MG63 (cell line): ENCODE measurements at regions not wholly inside any gene's neighbourhood (a gene's known extent, or its start where the extent isn't known, plus 50 kb on each side); places are given as distances from the start of the nearest gene placed in this dataset.
A peak's percentile ranks its signal among the peaks of the same experiment; 100 is the strongest.

Source experiments
- DNase-seq: peaks from one replicate; pipeline ENCODE4 v3.0.0-alpha.2; 2020
- H3K27me3 ChIP-seq: fragments of 250-450 bp; sonication (Bioruptor Pico); 2 replicates; pipeline ENCODE4 v1.5.1; 2020; ENCODE audit warnings: mild to moderate bottlenecking, moderate library complexity
- H3K36me3 ChIP-seq: fragments of 250-450 bp; sonication (Bioruptor Pico); 2 replicates; pipeline ENCODE4 v1.5.1; 2020; ENCODE audit warnings: mild to moderate bottlenecking, moderate library complexity
- H3K4me3 ChIP-seq: fragments of 250-450 bp; sonication (Bioruptor Pico); 2 replicates; pipeline ENCODE4 v1.5.1; 2020; ENCODE audit warnings: mild to moderate bottlenecking, moderate library complexity
- H3K9me3 ChIP-seq: fragments of 250-450 bp; sonication (Bioruptor Pico); 2 replicates; pipeline ENCODE4 v1.5.1; 2020; ENCODE audit warnings: mild to moderate bottlenecking, moderate library complexity

DNA sequence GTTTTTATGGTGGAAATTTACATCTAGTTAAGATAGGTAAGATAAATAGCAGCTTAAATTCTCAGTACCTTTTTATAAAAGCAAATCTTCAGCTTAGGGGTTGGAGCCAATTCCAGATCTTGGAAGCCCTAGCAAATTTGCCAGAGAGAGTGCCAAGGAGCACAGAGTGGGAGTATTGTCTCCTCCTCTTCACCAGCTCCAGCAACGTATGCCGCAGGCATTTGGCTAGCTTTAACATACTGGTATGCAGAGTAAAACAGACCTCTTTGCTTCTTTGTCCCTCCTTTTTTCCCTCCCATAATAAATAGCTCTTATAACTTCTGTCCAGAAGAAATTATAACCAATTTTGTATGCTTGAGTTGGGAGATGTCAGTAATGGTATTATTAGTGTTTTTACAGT lies 140.4 kb downstream of the DIPK2A start:
- Histone ChIP-seq H3K27me3 (no peaks in the 10 kb centered on the region), H3K36me3 (no peaks in the 10 kb centered on the region), H3K4me3 (no peak overlapping the region), H3K9me3 (no peaks in the 10 kb centered on the region)
- DNase-seq: peak; percentile 69

DNA sequence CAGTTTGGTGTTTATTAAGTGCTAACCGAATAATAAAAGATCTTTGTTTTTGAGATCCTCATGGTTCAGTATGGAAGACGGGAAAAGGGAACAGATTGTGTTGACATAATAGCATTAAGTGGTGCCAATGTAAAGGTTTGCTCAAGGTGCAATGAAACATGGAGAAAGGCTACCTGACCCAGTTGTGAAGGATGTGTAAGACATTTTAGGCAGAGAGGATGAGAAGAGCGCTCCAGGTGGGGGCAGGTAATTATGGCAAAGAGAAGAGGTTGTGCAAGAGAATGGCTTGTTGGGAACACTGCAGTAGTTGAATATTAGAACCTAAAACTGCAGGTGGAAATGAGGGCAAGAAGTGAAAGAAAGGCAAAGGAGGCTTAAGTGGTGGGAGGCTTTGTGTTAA lies 140.8 kb downstream of the DIPK2A start:
- DNase-seq: no peak
- H3K4me3 ChIP-seq: no peak overlapping the region
- no peaks in the 10 kb centered on the region for H3K9me3 ChIP-seq
- no peaks in the 10 kb centered on the region for H3K36me3 ChIP-seq
- no peaks in the 10 kb centered on the region for H3K27me3 ChIP-seq

DNA sequence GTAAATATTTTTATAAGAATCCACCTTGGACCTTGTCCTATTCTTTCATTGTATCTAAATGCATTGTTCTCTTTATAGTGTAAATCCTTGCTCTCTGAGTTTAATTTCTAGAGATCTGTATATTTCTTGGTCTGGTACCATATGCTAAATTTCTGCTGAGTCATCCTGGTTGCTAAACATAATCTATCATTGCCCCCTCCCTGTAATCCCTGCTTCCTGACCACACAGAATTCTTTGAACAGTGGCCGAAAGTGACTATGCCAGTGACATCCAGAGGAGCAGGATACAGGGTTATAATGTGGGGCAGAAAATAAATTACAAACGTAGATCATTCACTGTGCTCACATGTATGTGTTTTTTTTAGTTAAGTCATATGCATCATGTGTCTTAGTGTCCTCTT lies 143.1 kb downstream of the DIPK2A start:
- no peaks in the 10 kb centered on the region for H3K9me3 ChIP-seq
- H3K27me3 ChIP-seq: no peaks in the 10 kb centered on the region
- DNase-seq: no peak

DNA sequence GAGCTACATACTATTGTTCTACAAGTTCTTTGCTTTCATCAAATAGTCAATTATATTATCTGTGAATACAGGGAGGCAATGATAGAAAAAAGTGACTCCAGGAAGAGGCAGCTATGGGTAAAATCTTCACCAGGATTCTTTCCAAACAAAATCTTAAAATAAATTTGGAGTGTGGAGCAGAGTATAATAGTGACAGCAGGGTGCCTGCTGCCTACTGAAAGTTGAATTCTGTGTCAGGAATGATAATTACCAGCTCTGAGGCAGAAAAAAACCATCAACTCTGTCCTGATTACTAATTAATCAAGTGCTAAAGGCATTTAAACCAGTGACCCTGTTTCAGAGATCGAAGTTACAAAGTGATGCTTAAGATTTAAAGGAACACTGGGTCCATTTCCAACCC lies 148.0 kb downstream of the DIPK2A start:
- Histone ChIP-seq H3K27me3 (no peaks in the 10 kb centered on the region), H3K9me3 (no peaks in the 10 kb centered on the region), H3K36me3 (no peaks in the 10 kb centered on the region), H3K4me3 (no peak overlapping the region)
- no peak for DNase-seq

More for the DNA sequence above, 143.1 kb downstream of the DIPK2A start:
- Histone ChIP-seq H3K36me3 (no peaks in the 10 kb centered on the region), H3K4me3 (no peak overlapping the region)

DNA sequence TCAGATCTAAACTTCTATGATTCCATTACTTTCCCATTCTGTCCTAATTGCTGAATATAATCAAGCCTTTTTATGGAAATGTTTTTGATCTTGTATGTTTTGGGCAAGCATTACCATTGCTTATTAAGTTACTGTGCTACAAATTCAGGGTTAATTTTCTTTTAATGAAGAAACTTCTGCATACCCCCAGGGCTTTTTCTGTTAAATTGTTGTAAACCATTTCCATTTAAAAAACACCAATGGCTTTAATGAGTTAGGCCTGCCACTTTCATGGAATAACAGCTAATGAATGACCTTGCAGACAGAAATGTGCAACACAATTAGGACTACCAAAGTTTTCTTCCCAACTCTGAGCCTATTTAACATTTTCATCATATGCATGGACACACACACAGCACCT lies 150.0 kb downstream of the DIPK2A start:
- DNase-seq: no peak
- no peak overlapping the region for H3K4me3 ChIP-seq
- H3K9me3 ChIP-seq: no peaks in the 10 kb centered on the region
- no peaks in the 10 kb centered on the region for H3K27me3 ChIP-seq
- no peaks in the 10 kb centered on the region for H3K36me3 ChIP-seq

DNA sequence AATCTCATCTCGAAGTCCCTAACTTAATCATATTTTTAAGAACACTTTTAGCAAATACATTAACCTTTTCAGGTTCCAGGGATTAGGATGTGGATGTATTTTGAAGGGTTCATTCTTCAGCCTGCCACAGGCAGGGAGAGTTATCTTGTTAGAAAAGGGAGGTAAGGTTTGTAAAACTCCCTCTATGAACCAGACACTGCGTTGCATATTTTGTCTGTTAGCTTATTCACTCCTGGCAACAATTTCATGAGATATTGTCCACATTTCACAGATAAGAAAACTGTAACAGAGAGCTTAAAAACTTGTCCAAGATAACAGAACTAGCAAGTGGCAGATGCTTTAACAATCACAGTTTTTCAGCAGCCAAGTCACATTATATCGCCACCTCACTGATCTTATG lies 155.4 kb downstream of the DIPK2A start:
- H3K27me3 ChIP-seq: no peaks in the 10 kb centered on the region
- H3K4me3 ChIP-seq: no peak overlapping the region
- H3K9me3 ChIP-seq: no peaks in the 10 kb centered on the region
- no peaks in the 10 kb centered on the region for H3K36me3 ChIP-seq
- DNase-seq: no peak

DNA sequence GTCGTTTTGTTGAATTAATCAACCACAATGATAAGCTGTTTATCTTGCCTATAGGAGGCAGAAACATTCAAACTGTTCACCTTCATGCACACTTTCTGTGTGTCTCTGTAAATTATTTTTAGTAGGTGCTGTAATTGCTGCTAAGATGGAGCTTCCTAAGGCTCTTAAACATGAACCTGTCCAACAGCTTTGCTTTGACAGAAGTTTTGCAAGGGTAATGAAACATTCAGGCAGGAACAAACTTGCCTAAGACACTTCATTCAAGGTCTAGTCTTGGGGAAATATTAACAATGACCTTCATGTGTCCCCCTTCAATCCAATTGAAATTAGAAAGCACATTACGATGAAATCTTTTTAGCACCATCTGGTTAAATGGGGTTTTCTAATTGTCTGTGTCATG lies 156.1 kb downstream of the DIPK2A start:
- no peak for DNase-seq

DNA sequence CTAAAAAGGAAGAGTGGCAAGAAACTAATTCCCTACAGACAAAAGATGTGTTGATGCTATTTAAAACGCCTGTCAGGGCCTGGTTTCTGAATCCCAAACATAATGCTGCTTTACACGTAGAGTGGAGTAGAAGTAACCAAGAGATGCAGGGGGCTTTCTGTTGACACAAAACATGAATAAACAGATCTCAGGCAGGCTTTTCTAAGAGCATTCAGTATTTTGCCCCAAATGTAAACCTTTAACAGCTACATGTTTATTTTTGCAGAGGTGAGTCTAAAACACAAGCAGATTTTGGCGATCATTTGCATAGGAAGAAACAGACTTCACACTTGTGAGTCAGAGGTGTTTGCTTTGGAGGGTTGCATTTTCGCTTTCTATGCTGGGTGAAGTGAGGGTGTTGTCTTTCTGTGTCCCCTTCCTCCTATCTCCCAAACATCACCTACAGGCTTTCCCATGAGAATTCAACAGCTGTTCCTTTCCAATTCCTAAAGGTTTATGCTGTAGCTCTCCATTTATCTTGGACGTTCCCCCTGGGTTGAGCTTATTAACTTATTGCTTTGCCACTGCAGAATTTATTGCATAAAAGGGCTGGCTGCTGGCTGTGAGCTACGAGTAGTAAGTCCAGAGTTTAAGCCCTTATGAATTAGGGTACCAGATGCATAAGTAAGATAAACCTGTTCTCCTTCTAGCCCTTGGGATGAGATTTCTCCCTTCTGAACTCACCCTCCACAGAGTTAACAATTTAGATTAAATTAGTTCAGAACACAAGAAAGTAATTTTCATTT lies 156.7 kb downstream of the DIPK2A start:
- no peak overlapping the region for H3K4me3 ChIP-seq
- no peaks in the 10 kb centered on the region for H3K27me3 ChIP-seq
- H3K36me3 ChIP-seq: no peaks in the 10 kb centered on the region
- H3K9me3 ChIP-seq: no peaks in the 10 kb centered on the region
- no peak for DNase-seq

More for the DNA sequence above, 156.1 kb downstream of the DIPK2A start:
- H3K4me3 ChIP-seq: no peak overlapping the region
- H3K27me3 ChIP-seq: no peaks in the 10 kb centered on the region
- H3K9me3 ChIP-seq: no peaks in the 10 kb centered on the region
- no peaks in the 10 kb centered on the region for H3K36me3 ChIP-seq

DNA sequence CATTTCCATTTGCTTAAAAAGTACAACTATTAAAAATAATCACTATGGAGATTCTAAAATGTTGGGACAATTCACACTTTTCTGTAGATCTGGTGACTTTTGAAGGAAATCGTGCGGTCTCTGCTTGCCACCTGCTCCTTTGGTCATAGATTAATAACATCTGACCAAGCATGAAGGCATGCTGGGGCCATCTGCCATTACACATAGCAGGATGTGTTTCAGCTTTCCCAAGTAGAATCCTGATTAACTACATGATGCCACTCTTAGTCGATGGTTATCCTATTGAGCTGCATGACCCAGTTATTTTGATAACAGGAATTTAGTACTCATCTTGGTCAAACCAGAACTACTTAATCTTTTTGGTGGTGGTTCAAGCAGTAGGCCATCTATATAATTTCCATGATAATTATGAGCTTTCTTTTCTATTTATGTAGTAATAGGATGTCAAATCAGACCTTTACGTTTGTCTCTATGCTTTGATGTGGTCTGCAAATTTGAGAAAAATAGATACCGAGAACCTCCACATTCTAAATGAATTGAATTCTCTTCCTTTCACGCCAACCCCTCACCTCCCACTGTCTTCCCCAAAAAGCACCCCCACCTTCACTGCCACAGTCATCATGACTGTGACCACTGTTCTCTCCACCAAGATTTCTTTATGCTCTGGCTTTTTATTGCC lies 158.1 kb downstream of the DIPK2A start:
- DNase-seq: no peak
- Histone ChIP-seq H3K36me3 (no peaks in the 10 kb centered on the region), H3K27me3 (no peaks in the 10 kb centered on the region), H3K9me3 (no peaks in the 10 kb centered on the region), H3K4me3 (no peak overlapping the region)

DNA sequence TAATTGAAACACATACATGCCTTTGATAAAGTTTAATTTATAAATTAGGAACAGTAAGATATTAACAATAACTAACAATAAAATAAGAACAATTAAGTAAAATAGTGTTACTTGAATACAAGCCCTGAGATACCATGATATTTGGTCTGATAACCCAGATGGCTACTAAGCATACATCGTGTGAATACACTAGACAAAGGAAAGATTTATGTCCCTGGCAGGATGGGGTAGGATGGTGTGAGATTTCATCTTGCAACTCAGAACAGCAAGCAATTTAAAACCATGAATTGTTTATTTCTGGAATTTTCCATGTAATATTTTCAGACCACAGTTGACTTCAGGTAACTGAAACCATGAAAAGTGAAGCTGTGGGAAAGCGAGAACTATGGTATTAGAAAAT lies 169.5 kb downstream of the DIPK2A start:
- H3K36me3 ChIP-seq: no peaks in the 10 kb centered on the region
- H3K9me3 ChIP-seq: no peaks in the 10 kb centered on the region
- H3K4me3 ChIP-seq: no peak overlapping the region
- no peaks in the 10 kb centered on the region for H3K27me3 ChIP-seq
- DNase-seq: no peak

DNA sequence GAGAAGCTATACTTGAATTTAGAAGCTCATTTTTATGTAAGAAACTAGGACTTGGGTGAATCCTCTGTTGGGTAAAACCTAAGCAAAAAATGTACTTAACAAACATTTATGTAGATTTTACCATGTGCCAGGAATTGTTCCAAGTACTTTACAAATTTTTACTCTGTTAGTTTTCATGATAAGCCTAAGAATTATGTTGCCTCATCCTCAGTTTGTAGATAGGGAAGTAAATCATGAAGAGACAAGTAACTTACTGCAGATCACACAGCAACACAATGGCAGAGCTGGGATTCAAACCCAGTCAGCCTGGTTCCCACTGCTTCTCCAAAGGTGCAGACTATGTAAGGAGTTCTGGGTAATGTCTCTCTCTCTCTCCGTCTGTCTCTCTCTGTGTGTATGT lies 169.9 kb downstream of the DIPK2A start:
- Histone ChIP-seq H3K36me3 (no peaks in the 10 kb centered on the region), H3K4me3 (no peak overlapping the region), H3K9me3 (no peaks in the 10 kb centered on the region), H3K27me3 (no peaks in the 10 kb centered on the region)
- DNase-seq: no peak

DNA sequence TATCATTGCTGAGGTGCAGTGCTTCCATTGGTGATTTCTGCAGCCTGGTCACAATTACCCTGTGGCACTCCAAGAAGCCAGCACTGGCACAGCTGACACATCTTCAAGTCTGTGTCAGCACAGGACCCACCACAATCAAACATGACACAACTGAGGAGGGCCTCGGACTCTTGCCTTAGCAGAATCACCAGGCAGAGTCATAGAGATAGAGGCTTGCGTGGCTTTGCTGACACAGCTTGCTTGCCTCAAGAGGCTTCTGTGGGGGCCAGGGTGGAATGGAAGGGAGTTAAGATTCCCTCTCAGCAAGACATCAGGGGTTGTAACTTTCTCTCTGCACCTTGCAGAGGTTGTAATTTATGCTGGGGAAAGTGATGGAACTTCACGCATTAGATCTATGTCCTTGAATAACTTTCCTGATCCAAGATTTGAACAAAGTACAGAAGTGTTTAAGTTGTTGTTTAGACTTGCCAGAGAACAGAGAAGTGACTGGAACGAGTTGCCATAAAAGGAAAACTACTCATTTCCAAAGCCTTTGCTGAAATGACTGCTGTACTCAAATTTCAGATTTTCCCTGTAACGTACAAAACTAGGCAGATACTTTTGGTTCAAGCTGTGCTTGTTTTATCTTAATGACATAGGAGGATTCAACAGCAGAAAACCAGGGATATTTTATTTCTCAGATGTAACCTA lies 170.7 kb downstream of the DIPK2A start:
- no peaks in the 10 kb centered on the region for H3K36me3 ChIP-seq
- no peaks in the 10 kb centered on the region for H3K27me3 ChIP-seq
- H3K4me3 ChIP-seq: no peak overlapping the region
- peak; percentile 32 for DNase-seq
- no peaks in the 10 kb centered on the region for H3K9me3 ChIP-seq

DNA sequence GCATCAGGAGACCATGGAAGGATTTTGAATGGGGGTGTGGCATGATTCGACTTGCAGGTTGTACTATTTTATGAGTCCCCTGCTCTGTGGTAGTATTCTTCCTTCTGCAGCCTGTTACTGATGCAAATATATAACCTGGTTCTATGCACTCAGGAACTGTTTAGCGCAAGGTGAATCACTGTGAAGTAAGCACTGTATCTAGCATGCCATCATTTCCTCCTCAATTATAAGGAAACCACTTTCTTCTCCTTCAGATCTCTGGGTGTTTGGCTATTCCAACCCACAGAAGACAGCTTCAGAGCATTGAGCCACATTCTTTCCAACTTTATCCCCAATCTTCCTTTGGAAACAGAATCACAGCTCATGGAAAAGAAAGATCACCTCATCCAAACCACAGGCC lies 176.7 kb downstream of the DIPK2A start:
- Histone ChIP-seq H3K9me3 (no peaks in the 10 kb centered on the region), H3K4me3 (no peak overlapping the region), H3K27me3 (no peaks in the 10 kb centered on the region), H3K36me3 (no peaks in the 10 kb centered on the region)
- DNase-seq: no peak

DNA sequence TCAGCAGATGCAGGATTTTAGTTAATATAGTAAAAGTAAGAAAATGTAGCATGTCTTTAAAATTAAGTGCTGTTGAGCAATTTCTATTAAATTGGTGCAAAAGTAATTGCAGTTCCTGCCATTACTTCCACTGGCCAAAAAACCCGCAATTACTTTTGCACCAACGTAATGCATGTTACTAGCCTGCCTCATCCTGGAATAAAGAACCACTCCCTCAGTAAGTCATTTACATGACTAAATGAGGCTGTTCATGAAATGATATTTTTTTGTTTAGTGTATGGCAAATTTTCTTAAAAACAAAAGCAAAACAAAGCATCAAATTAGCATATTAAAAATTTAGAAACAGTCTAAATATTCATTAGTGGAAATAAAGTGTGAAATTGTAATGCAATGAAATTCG lies 180.4 kb downstream of the DIPK2A start:
- Histone ChIP-seq H3K4me3 (no peak overlapping the region), H3K27me3 (no peaks in the 10 kb centered on the region), H3K36me3 (no peaks in the 10 kb centered on the region), H3K9me3 (no peaks in the 10 kb centered on the region)
- DNase-seq: no peak

DNA sequence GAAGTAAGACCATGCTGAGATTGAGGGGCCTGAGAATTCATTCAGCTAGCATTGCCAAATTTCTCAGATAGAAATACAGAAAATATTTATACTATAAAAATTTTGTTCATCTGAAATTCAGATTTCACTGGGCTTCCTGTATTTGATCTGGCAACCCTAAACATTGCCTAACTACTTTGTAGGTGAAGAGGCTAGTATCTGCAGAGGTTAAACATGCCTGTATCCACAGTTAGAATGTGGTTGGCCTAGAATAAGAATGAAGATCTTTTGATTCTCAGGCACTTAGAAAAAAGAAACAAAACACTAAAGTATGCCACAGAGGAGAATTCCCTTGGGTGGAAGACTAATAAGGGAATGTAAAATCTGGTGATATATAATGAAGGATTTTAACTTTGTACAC lies 189.0 kb downstream of the DIPK2A start:
- Histone ChIP-seq H3K27me3 (no peaks in the 10 kb centered on the region), H3K36me3 (no peaks in the 10 kb centered on the region), H3K9me3 (no peaks in the 10 kb centered on the region; the same call in 1 of the 2 replicates), H3K4me3 (no peak overlapping the region)
- DNase-seq: no peak

DNA sequence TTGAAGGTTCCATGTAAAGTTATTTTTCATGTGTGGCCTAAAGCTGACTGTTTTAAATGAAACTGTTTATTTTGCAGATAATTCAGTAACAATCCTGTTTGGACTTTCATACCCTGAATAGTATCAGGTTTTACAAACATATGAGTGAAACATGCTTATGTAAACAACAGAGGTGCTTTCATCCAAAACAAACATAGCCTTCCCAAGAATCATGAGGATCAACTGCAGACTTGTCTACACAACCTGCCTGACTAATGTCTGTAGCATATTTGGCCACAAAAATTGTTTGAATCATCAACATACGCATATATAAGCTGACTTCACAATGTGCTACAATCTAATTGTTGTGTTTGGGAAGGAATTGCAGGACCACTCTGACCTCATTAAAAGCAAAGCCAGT lies 190.4 kb downstream of the DIPK2A start:
- Histone ChIP-seq H3K27me3 (no peaks in the 10 kb centered on the region), H3K36me3 (no peaks in the 10 kb centered on the region), H3K9me3 (no peaks in the 10 kb centered on the region; the same call in 1 of the 2 replicates), H3K4me3 (no peak overlapping the region)
- DNase-seq: peak; percentile 17

DNA sequence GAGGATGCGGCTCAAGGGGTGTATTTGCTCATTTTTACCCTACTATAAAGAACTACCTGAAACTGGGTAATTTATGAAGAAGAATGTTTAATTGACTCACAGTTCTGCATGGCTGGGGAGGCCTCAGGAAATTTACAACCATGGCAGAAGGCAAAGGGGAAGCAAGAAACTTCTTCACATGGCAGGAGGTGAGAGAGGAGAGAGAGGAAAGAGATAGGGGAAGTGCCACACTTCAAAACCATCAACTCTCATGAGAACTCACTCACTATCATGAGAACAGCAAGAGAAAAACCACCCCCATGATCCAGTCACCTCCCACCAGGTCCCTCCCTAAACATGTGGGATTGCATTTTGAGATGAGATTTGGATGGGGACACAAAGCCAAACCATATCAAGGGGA lies 192.7 kb downstream of the DIPK2A start:
- no peaks in the 10 kb centered on the region for H3K36me3 ChIP-seq
- no peak overlapping the region for H3K4me3 ChIP-seq
- H3K9me3 ChIP-seq: no peaks in the 10 kb centered on the region
- DNase-seq: no peak
- H3K27me3 ChIP-seq: no peaks in the 10 kb centered on the region

DNA sequence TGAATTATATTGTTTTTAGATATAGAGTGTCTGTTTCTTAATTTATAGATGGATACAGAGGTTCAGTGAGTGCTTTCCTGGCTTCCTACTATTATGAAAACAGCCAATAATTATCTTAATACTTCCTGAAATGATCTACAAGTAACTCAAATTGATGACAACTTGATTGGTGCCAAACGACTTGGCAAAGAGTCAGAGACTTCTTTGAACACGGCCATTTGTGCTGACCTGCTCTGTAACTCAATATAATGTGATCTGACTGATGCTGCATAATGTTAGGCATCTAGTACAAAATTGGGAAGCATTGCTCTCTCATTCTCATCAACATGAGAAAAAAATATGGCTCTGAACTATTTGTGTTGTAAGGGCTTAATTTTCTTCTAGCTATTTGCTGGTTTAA lies 193.9 kb downstream of the DIPK2A start:
- no peak overlapping the region for H3K4me3 ChIP-seq
- no peak for DNase-seq
- H3K36me3 ChIP-seq: no peaks in the 10 kb centered on the region
- no peaks in the 10 kb centered on the region for H3K27me3 ChIP-seq
- H3K9me3 ChIP-seq: no peaks in the 10 kb centered on the region
